Activated naive CD4-positive, alpha-beta T cell treated with Interleukin-2 at 50 U/mL for 16 hours (primary cell): ENCODE measurements at regions not wholly inside any gene's neighbourhood (a gene's known extent, or its start where the extent isn't known, plus 50 kb on each side); places are given as distances from the start of the nearest gene placed in this dataset.

Experiments
- DNase-seq: peaks from one replicate; pipeline ENCODE4 v3.0.0-alpha.2; 2020

GRCh38 chr11:116503216-116504160 lies 269.3 kb downstream of the BUD13 start:
- no peak for DNase-seq

DNA sequence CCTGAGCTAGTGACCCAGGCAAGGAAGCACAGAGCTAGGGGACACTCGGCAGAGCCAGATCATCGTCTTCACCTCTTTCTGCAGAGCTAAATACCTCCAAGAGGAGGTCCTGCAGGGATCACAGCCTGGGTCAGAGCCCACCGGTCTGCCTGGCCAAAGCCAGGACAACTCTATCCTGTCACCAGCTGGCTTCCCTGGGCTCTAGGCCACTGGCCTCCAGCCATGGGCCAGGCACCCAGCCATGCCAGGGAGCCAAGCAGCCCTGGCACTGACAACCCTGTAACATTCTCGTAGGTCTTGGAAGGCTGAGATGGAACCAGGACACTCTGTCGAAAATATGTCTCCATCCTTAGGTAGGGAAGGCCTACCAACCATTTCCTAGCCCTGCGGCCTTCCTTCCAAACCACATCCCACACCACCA lies 270.1 kb downstream of the BUD13 start:
- no peak for DNase-seq

DNA sequence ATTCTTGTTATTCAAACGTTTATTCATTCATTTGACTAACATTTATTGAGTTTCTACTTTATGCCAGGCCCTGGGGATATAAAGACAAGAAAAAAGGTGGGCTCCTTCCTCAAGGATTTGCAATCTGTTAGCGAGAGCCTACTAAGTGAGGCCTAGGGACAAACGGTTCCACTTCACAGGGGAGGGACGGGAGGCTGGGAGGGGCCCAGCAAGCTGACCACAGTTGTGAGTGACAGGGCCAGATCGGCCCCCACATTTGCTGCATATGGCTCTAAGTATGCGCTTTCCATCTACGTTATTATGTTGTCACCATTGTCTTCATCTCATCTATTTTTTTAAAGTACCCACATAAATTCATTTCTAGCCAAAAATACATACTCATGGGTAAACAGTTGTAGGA lies 271.1 kb downstream of the BUD13 start:
- DNase-seq: no peak

DNA sequence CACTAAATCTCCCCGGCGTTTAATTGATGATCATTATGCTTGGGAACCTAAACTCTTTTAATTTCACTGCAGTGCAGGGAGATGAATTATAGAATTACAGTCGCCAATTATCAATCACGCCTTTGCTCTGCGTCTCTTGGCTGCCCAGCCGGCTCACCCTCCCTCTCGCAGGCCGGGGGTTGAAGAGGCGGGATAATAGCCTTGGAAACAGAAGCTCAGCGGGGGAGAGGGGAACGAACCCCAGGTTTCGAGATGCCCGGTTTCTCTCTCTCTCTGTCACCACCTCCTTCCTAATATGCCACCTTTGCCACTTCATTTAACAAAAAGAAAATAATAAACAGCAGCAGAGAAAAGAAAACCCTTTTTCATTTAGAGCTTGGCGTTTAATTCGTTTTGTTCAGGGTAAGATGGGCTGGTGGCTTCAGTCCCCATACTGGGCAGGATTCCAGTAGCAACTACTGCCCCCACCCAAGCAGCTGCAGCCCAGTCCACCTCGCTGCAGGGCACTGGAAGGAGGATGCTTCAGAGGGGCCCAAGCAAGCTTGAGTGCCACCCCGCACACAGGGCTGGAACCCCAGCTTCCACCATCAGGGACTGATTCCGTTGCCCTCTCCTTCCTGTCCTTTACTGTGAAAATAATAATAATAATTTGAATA lies 271.7 kb downstream of the BUD13 start:
- DNase-seq: no peak

DNA sequence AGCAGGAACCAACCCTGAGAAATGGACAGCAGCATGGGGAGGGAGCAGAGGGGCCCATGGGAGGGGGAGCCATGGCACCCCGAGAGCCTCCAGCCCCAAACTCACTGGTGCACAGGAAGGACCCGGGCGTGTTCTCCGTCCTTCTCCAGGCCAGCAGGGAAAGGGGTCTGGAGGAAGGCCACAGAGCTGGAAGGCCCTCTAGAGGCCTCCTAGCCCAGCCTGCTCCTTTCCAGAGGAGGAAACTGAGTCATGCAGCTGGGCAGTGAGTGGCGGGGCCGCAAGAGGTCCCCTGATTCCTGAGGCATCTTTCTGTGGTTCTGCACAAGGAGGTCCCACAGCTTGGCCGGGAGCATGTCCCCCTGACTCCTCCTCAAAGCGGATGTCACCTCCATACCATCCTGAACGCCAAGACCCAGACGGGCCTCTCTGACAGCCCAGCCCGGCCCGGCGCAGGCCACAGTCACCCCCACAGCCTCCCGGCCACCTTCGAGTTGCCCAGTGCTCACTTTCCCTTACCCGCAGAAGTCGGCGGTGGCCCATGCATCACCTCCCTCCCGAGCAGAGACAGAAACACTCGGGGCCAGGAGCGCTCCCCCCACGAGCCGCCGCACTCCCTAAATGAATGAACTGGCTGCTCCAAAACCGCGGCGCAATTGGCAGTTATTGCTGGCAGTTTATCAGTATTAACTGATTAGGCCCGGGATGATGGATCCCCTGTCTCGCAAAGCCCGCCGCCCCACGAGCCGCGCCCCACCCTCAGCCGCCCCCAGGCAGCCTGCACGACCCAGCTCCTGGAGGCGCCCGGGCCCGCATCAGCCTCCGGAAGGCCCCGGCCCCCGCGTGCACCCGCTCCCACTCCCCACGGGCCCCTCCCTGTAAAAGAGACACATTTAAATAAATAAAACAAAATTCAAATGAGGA lies 272.5 kb downstream of the BUD13 start:
- no peak for DNase-seq

DNA sequence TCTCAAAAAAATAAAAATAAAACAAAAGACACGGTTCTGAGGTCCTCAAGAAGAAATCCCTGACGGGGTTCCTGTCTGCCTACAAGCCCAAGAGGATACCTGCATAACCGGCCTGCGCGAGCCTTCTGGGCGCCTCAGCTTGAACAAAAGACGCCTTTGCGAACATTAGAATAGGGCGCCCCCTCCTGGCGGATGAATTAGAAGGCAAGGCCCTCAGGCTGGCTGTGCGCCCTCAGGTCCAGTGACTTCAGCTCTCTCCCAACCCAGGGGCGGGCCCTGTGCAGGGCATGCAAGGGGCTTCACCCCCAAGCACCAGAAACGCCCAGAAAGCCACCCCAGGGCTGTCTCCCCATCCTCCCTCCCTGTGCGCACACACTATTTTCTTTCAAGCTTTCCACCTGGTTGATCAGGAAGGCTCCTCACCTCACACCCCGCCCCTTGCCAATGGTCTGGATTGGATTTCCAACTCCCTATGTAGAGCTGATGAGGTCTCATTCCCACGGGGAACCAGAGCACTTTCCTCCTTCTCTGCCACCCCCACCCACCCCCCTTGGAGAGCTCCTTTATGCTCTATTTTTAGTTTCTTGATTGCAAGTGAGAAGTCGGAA lies 273.3 kb downstream of the BUD13 start:
- peak; percentile 9 for DNase-seq

DNA sequence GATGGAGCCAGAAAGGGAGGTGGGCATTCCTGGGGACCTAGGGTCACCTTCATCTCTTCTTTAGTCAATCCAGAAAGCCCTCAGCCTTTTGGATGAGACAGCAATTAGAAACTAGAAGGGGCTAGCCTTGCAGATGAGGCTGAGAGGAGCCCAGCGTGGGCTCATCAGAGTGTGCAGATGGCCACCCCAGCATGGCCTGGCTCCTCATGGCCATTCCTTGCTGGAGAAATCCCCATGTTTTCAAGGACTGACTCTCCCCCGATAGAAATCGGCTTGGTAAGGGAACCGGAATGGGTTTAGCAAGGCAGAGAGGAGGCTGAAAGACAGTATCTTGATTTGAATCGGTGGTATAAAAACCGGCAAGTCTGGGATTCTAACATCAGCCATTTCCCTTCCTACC lies 274.6 kb downstream of the BUD13 start:
- DNase-seq: no peak

GRCh38 chr11:116492600-116492999 lies 280.2 kb downstream of the BUD13 start:
- no peak for DNase-seq

- DNase-seq: no peak
Measured at GRCh38 chr11:116488836-116489389, 283.9 kb downstream of the BUD13 start.

- DNase-seq: no peak
Measured at GRCh38 chr11:116485425-116485824, 287.4 kb downstream of the BUD13 start.

GRCh38 chr11:116482716-116483115 lies 290.1 kb downstream of the BUD13 start:
- no peak for DNase-seq

DNA sequence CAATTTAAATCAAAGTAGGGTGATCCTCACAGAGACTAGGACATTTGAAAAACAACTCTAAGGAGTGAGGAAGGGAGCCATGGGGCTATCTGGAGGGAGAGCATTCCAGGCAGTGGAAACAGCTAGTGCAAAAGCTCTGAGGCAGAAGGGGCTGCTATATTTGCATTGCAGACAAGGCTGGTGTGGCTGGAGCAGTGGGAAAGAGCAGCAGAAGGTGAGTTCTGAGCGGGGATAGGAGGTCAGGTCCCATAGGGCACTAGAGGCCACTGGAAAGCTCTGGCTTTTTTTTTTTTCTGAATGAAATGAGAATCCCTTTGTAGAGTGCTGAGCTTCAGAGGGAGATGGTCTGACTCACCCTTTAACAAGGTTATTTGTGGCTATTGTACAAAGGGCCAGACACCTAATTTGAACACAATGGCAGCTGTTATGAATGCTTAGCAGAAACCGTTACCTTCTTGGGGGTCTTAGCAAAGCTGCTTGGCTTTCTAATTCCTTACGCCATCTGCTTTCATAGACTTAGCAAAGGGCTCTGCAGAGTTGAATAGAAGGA lies 291.6 kb downstream of the BUD13 start:
- no peak for DNase-seq

DNA sequence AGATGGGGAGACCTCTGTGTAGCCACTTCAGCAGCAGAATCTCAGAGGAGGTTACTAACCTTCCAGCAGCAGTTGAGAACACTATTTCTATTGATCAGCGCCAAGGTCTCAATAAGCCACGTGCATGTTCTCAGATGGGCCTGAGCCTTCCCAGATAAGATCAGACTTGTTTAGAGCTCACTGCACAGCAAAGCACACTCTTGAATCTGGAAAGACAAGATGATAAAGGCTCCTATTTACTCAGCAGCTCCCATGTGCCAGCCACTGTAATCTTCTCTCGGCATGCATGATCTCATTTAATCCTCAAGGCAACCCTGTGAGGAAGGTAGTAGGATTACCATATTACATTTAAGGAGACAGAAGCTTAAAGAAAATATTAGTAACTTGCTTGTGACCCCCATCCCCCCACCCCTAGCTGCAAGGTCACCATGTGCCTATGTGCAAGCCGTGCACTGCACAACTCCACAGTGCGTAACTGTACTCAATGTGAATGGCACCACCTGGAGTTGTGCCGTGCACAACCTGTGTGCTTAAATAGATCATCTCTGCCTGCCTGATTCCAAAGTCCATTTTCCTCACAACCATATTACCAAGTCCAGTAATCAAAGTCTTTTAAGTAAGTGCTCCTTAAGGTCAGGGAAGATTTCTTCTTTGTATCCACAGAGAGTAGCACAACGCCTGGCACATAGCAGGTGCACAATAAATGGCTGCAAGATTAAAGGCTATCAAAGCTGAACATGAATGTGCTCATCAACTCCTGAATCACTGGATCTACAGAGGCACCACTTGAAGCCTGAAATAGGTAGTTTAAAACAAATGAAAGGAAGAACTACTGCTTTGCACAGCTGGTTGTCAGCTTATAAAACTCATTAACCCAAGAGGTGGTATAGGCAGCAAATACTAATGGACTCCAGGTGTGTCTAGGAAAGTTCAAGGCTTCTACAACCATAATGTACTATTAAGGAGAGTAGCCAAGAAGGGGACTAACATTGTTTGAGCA lies 293.8 kb downstream of the BUD13 start:
- DNase-seq: no peak

GRCh38 chr11:116478205-116478604 lies 294.6 kb downstream of the BUD13 start:
- no peak for DNase-seq

DNA sequence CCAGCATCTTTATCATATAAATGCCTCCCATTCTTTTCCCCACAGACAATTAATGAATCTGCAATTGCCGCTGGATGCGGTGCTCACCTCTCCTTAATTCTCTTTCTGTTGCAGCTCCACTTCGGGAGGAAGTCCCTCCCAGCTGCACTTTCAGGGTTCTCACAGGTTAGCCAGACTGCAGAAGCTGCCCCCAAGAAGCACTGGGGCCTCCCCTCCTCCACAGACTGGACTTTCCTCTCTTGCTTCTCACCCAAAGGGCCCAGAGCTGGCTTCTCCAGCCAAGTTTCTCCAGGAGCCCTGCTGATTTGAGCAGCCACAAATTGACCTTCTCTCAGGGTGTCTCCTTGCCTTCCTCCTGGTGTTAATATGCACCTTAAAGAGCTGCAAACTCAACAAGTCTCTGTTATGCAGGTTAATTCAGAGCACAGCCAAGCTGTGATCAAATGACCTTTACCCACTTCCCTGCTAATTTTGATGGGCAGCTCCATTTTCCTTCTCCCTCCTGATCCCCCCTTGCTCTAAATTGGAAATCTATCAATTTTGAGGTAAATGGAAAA lies 298.9 kb downstream of the BUD13 start:
- DNase-seq: no peak

- DNase-seq: no peak
Measured at GRCh38 chr11:116473206-116473769, 299.5 kb downstream of the BUD13 start.

- no peak for DNase-seq
Measured at GRCh38 chr11:116472651-116473050, 300.1 kb downstream of the BUD13 start.

DNA sequence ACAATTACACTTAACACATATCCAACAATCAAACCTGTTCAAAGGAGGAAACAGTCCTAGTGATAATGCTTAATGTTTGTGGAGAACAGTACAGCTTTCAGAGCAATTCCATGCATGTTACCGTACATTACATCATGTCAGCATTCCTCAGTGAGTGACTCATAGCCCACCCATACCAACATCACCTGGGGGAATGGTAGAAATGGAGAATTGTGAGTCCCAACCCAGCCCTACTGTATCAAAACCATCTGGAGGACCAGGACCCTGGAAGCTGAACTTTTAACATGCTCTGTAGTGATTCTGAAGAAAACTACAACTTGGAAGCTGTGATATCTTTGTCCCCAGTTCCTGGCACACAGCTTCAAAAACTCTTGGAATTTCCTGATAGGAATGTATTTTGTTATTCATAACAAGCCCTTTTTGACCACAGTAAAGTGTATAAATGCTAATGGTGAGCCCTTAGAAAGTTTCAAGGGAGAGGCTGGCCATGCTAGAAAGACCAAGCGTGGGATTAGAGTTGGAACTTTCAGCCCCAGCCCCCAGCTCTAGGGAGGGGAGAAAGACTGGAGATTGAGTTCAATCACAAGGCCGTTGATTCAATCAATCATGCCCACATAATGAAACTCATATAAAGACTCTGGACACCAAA lies 301.1 kb downstream of the BUD13 start:
- no peak for DNase-seq

- DNase-seq: no peak
Measured at GRCh38 chr11:116468699-116469098, 304.1 kb downstream of the BUD13 start.

GRCh38 chr11:116467823-116468222 lies 305.0 kb downstream of the BUD13 start:
- no peak for DNase-seq
